Cardiac fibroblast (primary cell): ENCODE measurements at regions not wholly inside any gene's neighbourhood (a gene's known extent, or its start where the extent isn't known, plus 50 kb on each side); places are given as distances from the start of the nearest gene placed in this dataset.

Experiments used
- DNase-seq, 2 donors: peaks; one replicate each; pipeline versions ENCODE4 v3.0.0 to v3.0.0-alpha.2; 2010; ENCODE audit warnings: low read depth in 2 of 2
- H3K4me3 ChIP-seq, 2 donors: replicated peaks in 1 of 2; 1 replicate in 1 of 2; 2 replicates in 1 of 2; pipeline ENCODE4 v1.5.1; 2011; ENCODE audit warnings: low read depth in 2 of 2, low read length in 2 of 2, mild to moderate bottlenecking in 2 of 2, moderate library complexity in 1 of 2
- CTCF ChIP-seq: IDR thresholded peaks from one replicate; pipeline ENCODE4 v1.5.1; 2011; ENCODE audit warnings: low read depth, mild to moderate bottlenecking, low read length, inconsistent platforms

GRCh38 chr16:85400305-85401205, 212.6 kb upstream of the GSE1 start:
- no peak for TF ChIP-seq CTCF
- DNase-seq, result no peak
- no peak overlapping the region for H3K4me3 ChIP-seq

GRCh38 chr16:85401370-85401916, 211.7 kb upstream of the GSE1 start:
- no peak for DNase-seq
- H3K4me3 ChIP-seq, result no peak overlapping the region
- no peak for TF ChIP-seq CTCF

DNA sequence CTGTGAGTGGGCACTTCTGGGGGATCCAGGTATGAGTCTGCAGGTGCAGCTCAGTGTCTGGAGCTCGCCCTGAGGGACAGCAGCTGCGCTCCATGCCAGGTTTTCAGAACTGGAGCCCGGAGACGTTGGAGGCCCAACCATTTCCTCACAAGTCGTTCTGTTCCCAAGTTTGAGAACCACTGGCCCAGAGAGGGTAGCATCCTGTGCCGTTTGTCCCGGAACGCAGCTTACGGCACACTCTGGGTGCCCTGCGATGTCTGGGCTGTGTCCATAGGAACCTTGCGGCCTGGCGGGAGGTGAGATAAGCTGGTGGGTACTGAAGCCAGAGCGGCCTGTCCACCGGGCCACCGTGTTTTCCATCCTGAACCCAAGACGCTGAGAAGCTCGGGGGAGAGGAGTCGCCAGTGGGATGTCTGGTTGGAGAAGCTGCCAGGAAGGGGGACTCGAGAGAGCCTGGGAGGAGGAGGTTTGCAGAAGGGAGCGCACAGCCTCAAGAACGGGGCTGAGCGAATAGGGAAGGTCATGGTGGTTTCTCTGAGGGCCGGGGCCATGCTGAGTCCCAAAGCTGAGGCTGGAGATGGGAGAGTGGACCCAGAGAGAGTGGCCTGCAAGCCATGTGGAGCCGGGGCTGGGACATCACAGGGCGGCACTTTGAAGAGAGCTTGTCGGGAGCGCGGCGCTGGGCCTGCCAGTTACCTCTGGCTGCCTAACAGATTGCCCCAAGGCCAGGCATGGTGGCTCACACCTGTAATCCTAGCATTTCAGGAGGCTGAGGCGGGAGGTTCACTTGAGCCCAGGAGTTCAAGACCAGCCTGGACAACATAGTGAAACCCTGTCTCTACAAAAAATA, 211.0 kb upstream of the GSE1 start:
- no peak for DNase-seq
- no peak overlapping the region for H3K4me3 ChIP-seq
- no peak for TF ChIP-seq CTCF

DNA sequence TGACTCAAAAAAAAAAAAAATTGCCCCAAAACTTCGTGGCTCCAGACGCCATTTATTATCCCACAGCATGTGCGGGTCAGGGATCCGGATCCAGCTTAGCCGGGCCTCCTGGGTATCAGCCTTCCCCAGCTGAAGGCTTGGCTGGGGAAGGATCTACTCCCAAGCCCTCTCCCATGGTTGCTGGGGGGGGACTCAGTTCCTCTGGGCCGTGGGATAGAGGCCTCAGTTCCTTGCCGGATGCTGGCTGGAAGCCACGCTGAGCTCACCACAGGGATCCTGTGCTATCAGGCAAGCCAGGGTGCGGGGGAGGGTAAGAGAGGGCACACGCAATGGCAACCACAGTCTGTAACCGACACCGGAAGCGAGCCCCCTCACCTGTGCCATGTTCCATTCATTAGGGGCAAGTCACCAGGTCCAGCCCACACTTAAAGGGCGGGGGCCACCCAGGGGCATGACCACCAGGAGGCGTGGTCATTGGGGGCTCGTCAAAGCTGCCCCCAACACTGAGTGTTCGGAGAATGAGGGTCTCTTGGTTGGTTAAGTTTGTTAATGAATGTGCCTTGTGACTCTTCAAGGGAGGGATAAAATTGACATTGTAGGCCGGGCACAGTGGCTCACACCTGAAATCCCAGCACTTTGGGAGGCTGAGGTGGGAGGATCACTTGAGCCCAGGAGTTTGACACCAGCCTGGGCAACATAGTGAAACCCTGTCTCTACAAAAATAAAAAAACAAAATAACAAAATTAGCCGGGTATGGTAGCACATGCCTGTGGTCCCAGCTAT, 210.0 kb upstream of the GSE1 start:
- no peak overlapping the region for H3K4me3 ChIP-seq
- TF ChIP-seq CTCF, result no peak
- DNase-seq, result peak; percentile 47 to 84

- H3K4me3 ChIP-seq, result no peak overlapping the region
- TF ChIP-seq CTCF, result no peak
- DNase-seq, result no peak
Observed at GRCh38 chr16:85403693-85404092, 209.4 kb upstream of the GSE1 start.

GRCh38 chr16:85412911-85413520, 200.1 kb upstream of the GSE1 start:
- DNase-seq, result no peak
- no peak for TF ChIP-seq CTCF
- H3K4me3 ChIP-seq, result no peak overlapping the region
